ENCODE measurements at regions not wholly inside any gene's neighbourhood (a gene's known extent, or its start where the extent isn't known, plus 50 kb on each side); places are given as distances from the start of the nearest gene placed in this dataset.

- no peak for TF ChIP-seq ZFP30 (CRISPR knock-in tag; IDR thresholded peaks at IDR 0.05)
- no peak for TF ChIP-seq PATZ1 (CRISPR knock-in tag; IDR thresholded peaks at IDR 0.05; ENCODE audit: borderline replicate concordance)
Observed at GRCh38 chr1:29901624-29902325, 665.5 kb downstream of the PTPRU start.
